Stimulated activated CD4-positive, alpha-beta T cell treated with anti-CD3 and anti-CD28 coated beads, TNF-alpha, amount 100 ng/mL, for 1 hour (primary cell): ENCODE measurements at regions not wholly inside any gene's neighbourhood (a gene's known extent, or its start where the extent isn't known, plus 50 kb on each side); places are given as distances from the start of the nearest gene placed in this dataset.
"Not testable (repeated sequence)": the region's sequence is repeated elsewhere in the genome, so short reads cannot be mapped to it uniquely, and the experiment has no call there.

Experiments used
- DNase-seq, 3 donors: peaks; one replicate each; pipeline ENCODE4 v3.0.0-alpha.2; 2020; ENCODE audit warnings: low read depth in 3 of 3, low spot score in 1 of 3

DNA sequence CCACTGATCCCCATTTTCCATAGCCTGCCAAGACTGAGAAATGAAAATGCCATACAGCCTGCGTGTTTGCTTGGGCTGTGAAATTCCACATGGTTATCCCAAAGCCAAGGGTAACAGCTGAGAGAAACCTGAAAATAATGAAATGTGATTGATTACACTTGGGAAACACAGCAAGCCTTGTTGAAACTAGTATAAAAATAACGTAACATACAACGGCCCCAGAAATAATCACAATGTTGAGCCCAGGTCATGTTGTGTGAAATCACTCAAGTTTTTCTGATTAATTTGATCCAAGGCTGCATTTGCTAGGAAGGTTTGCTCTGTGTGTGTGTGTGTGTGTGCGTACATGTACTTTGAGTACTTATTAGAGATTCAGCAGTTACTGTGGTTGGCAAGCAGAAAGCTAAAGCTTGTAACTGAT, 269.0 kb downstream of the OXSM start:
- DNase-seq, result no peak

- DNase-seq, result no peak
Observed at GRCh38 chr3:26061947-26062346, 272.1 kb downstream of the OXSM start.

DNA sequence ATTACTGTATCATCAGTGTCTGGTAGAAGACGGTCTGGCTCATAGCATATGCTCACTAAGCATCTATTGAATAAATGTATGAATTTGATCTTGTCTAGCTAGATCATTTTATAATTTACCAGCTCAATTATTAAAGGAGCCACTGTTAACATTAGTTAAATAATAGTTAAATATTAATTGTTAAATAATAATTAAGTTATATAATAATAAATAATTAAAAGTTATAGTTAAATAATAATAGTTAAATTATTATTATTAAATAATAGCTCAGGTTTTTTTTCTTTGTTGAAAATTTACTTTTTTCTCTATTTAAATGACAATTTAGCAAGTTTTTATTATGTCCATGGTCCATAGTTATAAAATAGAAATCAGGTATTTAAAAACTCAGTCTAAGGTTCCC, 274.4 kb downstream of the OXSM start:
- no peak for DNase-seq

DNA sequence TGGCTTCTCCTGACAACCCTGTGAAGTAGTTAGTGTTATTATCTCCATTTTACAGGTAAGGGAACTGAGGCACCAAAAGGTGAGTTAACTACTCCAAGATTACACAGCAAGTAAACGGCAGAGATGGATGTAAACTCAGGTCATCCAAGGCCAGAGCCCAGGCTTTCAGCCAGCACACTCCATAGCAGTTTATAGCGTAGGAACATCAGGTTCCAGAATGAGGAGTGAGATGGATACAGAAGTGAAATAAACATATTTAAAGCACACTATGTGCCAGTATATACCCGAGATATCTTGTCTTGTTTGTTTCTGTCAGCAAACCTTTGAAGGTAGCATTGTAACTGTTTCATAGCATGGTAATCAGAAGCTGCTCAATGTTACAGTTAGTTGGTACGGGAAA, 279.0 kb downstream of the OXSM start:
- no peak for DNase-seq

DNA sequence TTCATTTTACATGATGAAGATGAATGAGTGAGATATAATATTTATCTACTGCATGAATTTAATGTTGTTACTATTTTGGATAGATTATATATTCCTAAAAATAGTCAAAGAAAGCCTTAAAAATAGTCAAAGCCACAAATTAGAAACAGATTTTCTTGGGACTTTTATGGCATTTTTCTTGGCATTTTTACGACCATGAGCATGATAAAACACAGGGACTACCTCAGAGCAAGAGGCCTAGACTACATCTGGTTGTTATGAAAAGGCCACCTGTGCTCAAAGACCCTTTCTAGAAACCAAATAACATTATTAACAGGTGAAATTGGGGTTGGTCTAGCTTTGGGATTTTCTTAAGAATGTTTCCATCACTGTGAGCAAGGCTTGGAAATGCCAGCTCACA, 281.0 kb downstream of the OXSM start:
- no peak for DNase-seq

DNA sequence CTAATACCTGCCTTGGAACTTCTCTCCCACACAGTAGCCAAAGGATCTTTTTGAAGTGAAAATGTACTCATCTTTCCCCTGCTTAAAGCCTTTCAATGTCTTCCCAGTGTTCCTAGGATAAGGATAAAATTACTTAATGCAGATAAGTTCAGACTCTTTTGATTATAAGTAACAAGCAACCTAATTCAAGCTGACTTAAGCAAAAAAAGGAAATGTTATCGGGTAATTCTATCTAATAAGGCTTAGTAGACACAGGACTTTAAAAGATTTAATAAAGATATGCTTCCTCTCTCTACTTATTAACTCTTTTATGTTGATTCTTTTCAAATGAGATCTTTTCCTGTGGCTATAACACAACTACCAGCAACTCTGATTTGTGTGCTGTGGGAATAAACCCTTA, 284.2 kb downstream of the OXSM start:
- no peak for DNase-seq

GRCh38 chr3:26078539-26078938, 288.6 kb downstream of the OXSM start:
- DNase-seq, result no peak

DNA sequence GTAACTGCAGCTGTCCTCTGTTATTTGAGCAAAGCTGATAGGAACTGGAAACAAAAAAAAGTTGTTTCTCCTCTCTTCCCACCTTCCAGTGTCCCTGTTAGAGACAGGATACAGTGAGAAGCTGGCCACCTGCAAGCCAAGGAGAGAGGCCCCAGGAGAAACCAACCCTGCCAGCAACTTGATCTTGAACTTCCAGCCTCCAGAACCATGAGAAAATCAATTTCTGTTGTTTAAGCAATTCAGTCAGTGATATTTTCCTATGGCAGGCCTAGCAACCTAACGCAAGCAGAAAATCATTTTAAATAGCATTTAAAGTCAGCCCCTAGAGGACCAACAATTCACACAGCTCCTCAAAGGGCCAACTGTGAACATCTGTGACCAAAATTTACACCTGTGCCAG, 291.3 kb downstream of the OXSM start:
- DNase-seq, result no peak

GRCh38 chr3:26081806-26082205, 291.9 kb downstream of the OXSM start:
- DNase-seq, result no peak

DNA sequence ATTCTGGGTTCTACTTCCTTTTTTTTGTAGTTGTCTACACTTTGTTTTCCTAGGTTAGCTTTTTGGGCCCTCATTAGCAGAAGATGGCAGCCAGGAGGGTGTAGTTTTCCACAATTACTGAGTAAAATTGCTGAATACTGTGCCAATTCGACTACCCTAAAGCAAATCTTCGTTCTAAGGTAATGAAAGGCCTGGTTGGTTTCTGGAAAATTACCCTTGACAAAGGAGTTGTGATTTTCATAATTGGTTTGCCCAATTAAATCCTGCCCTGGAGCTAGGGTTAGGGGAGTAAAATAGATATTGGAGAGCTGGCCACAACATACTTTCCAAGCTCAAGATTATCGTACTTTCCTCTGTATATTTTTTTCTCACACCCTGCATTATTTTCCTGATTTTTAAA, 293.0 kb downstream of the OXSM start:
- DNase-seq, result no peak

GRCh38 chr3:26084629-26085028, 294.7 kb downstream of the OXSM start:
- DNase-seq, result no peak

GRCh38 chr3:26087751-26088150, 297.9 kb downstream of the OXSM start:
- no peak for DNase-seq

GRCh38 chr3:26089249-26089648, 299.4 kb downstream of the OXSM start:
- DNase-seq, result no peak

GRCh38 chr3:26090589-26090988, 300.7 kb downstream of the OXSM start:
- no peak for DNase-seq

GRCh38 chr3:26091096-26091495, 301.2 kb downstream of the OXSM start:
- DNase-seq, result no peak

- DNase-seq, result no peak
Observed at GRCh38 chr3:26091626-26092025, 301.7 kb downstream of the OXSM start.

- DNase-seq, result not testable (repeated sequence)
Observed at GRCh38 chr3:26097111-26097510, 307.2 kb downstream of the OXSM start.

GRCh38 chr3:26099692-26100091, 309.8 kb downstream of the OXSM start:
- DNase-seq, result no peak

DNA sequence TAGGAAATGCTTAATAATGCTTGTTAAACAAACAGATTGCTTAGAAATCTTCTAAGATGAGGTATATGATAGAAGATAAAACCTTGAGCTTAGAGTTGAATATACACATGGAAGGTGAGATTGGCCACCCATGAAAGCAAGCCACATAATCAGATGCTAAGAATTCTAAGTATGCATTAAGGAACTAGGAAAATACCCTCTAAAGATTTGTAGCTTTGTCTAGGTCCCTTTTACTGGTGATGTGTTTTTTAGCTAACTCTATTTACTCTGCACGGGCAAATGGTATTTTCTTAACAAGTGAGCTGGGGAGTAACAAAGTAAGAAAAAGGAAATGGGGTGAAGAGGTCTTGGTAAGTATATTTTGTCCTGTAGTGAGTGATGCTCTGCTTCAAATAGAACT, 310.3 kb downstream of the OXSM start:
- DNase-seq, result no peak

DNA sequence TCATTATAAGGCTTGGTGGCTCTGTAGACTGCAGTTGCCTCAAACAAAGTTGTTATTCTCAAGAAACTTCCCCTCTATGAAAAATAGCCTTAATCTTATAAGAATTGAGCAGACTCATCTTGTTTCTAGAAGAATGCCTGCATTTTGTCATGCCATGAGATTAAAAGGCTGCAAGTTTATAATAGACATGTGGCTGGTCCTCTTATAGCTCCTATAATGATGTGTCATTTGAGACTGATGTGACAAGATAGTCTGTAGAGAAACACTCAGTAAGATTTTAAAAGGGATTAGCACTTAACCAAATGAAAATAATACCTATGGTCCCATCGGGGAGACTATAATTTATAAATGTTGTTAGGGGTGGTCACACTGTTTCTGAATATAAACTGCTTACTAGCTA, 312.5 kb downstream of the OXSM start:
- no peak for DNase-seq

DNA sequence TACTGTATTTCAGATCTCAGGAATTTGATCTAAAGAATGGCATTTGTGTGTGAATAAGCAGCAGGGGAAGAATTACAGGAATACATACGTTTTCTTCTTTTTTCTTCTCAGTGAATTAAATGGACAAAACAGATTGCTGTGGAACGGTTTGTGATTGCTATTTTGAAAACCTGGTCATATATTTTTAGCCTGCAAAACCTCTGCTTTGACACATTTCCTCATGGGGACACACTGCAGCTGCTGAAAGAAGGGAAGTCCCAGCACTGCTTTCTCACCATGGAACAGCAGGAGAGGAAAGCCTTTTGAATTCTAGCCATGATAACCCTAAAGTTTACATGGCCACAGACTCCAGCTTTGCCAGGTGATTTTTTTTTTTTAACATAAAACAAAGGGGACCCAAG, 315.0 kb downstream of the OXSM start:
- DNase-seq, result no peak

- no peak for DNase-seq
Observed at GRCh38 chr3:26105261-26105660, 315.4 kb downstream of the OXSM start.

DNA sequence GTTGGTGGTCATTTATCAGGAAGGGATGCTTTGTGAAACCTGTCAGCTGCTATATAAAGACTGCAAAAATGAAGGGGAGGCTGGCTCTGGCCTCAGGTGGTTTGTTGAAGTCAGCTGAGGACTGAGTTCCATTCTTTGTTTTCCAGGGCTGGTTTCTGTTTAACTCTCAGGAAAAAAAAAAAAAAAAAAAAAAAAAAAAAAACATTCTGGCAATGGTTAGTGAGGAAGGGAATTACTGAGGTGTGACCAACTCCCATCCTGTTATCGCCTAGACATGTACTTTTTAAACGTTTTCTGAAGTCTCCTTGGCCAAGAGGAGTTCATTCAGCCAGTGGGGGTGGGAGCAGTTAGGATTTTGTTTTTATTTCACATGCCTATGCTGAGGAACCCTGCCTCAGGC, 316.3 kb downstream of the OXSM start:
- no peak for DNase-seq

GRCh38 chr3:26108846-26109489, 319.1 kb downstream of the OXSM start:
- no peak for DNase-seq
